ENCODE measurements at regions not wholly inside any gene's neighbourhood (a gene's known extent, or its start where the extent isn't known, plus 50 kb on each side); places are given as distances from the start of the nearest gene placed in this dataset.

DNA sequence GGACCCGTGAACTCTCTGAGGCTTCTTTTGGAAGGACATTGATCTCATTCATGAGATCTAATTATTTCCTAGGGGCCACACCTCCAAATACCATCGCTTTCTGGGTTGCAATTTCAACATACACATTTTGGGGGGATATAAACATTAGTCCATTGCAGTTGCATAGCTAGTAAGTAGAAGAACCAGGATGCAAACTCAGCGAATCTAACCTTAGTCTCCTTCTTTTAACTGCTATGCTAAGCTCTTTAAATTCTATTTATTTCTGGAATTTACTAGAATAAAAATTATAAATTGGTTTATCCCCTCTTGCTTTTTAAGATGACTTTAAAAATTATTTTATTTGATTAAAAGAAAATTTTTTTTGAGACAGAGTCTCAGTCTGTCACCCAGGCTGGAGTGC, 232.5 kb upstream of the EEF2KMT start (continued):
- TF ChIP-seq, protein P1, sequence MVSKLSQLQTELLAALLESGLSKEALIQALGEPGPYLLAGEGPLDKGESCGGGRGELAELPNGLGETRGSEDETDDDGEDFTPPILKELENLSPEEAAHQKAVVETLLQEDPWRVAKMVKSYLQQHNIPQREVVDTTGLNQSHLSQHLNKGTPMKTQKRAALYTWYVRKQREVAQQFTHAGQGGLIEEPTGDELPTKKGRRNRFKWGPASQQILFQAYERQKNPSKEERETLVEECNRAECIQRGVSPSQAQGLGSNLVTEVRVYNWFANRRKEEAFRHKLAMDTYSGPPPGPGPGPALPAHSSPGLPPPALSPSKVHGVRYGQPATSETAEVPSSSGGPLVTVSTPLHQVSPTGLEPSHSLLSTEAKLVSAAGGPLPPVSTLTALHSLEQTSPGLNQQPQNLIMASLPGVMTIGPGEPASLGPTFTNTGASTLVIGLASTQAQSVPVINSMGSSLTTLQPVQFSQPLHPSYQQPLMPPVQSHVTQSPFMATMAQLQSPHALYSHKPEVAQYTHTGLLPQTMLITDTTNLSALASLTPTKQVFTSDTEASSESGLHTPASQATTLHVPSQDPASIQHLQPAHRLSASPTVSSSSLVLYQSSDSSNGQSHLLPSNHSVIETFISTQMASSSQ (IDR thresholded peaks at IDR 0.05; ENCODE audit: low read depth), result no peak
- TF ChIP-seq, protein P1 (CRISPR knock-in tag; IDR thresholded peaks at IDR 0.05; ENCODE audit: borderline replicate concordance), result no peak
- TF ChIP-seq ZFP90 (CRISPR knock-in tag; IDR thresholded peaks at IDR 0.05; ENCODE audit: borderline replicate concordance), result no peak
- no peak for TF ChIP-seq KDM4B (CRISPR knock-in tag; IDR thresholded peaks at IDR 0.05)
- TF ChIP-seq NFRKB (IDR thresholded peaks at IDR 0.05), result no peak
- TF ChIP-seq, protein P2, sequence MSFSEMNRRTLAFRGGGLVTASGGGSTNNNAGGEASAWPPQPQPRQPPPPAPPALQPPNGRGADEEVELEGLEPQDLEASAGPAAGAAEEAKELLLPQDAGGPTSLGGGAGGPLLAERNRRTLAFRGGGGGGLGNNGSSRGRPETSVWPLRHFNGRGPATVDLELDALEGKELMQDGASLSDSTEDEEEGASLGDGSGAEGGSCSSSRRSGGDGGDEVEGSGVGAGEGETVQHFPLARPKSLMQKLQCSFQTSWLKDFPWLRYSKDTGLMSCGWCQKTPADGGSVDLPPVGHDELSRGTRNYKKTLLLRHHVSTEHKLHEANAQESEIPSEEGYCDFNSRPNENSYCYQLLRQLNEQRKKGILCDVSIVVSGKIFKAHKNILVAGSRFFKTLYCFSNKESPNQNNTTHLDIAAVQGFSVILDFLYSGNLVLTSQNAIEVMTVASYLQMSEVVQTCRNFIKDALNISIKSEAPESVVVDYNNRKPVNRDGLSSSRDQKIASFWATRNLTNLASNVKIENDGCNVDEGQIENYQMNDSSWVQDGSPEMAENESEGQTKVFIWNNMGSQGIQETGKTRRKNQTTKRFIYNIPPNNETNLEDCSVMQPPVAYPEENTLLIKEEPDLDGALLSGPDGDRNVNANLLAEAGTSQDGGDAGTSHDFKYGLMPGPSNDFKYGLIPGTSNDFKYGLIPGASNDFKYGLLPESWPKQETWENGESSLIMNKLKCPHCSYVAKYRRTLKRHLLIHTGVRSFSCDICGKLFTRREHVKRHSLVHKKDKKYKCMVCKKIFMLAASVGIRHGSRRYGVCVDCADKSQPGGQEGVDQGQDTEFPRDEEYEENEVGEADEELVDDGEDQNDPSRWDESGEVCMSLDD (CRISPR knock-in tag; IDR thresholded peaks at IDR 0.05; ENCODE audit: borderline replicate concordance), result no peak
- TF ChIP-seq ZNF782 (CRISPR knock-in tag; IDR thresholded peaks at IDR 0.05; ENCODE audit: borderline replicate concordance), result no peak
- no peak for TF ChIP-seq GTF3A (CRISPR knock-in tag; conservative IDR thresholded peaks at IDR 0.05)
- peak; percentile 51; the same call in 1 of the 2 replicates for TF ChIP-seq MAFF (IDR thresholded peaks at IDR 0.05; ENCODE audit: low read depth, low read length)
- TF ChIP-seq, protein P3, sequence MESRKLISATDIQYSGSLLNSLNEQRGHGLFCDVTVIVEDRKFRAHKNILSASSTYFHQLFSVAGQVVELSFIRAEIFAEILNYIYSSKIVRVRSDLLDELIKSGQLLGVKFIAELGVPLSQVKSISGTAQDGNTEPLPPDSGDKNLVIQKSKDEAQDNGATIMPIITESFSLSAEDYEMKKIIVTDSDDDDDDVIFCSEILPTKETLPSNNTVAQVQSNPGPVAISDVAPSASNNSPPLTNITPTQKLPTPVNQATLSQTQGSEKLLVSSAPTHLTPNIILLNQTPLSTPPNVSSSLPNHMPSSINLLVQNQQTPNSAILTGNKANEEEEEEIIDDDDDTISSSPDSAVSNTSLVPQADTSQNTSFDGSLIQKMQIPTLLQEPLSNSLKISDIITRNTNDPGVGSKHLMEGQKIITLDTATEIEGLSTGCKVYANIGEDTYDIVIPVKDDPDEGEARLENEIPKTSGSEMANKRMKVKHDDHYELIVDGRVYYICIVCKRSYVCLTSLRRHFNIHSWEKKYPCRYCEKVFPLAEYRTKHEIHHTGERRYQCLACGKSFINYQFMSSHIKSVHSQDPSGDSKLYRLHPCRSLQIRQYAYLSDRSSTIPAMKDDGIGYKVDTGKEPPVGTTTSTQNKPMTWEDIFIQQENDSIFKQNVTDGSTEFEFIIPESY (CRISPR knock-in tag; IDR thresholded peaks at IDR 0.05), result no peak

Data from HepG2 (cell line).